ENCODE measurements at regions not wholly inside any gene's neighbourhood (a gene's known extent, or its start where the extent isn't known, plus 50 kb on each side); places are given as distances from the start of the nearest gene placed in this dataset.

DNA sequence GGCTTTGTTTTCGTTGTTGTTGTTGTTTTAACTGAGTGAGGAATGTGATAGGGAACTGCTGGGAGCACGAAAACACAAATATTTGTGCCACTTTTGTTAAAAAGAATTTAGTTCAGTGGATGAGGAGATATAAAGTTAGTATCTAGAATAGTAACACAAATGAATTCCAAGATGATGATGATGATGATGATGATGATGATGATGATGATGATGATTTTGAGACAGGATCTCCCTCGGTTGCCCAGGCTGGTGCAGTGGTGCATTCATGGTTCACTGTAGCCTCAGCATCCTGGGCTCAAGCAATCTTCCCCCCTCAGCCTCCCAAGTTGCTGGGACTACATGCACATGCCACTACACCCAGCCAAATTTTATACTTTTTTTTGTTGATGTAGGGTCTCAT, 223.7 kb downstream of the DSEL start (continued):
- TF ChIP-seq, protein P1, sequence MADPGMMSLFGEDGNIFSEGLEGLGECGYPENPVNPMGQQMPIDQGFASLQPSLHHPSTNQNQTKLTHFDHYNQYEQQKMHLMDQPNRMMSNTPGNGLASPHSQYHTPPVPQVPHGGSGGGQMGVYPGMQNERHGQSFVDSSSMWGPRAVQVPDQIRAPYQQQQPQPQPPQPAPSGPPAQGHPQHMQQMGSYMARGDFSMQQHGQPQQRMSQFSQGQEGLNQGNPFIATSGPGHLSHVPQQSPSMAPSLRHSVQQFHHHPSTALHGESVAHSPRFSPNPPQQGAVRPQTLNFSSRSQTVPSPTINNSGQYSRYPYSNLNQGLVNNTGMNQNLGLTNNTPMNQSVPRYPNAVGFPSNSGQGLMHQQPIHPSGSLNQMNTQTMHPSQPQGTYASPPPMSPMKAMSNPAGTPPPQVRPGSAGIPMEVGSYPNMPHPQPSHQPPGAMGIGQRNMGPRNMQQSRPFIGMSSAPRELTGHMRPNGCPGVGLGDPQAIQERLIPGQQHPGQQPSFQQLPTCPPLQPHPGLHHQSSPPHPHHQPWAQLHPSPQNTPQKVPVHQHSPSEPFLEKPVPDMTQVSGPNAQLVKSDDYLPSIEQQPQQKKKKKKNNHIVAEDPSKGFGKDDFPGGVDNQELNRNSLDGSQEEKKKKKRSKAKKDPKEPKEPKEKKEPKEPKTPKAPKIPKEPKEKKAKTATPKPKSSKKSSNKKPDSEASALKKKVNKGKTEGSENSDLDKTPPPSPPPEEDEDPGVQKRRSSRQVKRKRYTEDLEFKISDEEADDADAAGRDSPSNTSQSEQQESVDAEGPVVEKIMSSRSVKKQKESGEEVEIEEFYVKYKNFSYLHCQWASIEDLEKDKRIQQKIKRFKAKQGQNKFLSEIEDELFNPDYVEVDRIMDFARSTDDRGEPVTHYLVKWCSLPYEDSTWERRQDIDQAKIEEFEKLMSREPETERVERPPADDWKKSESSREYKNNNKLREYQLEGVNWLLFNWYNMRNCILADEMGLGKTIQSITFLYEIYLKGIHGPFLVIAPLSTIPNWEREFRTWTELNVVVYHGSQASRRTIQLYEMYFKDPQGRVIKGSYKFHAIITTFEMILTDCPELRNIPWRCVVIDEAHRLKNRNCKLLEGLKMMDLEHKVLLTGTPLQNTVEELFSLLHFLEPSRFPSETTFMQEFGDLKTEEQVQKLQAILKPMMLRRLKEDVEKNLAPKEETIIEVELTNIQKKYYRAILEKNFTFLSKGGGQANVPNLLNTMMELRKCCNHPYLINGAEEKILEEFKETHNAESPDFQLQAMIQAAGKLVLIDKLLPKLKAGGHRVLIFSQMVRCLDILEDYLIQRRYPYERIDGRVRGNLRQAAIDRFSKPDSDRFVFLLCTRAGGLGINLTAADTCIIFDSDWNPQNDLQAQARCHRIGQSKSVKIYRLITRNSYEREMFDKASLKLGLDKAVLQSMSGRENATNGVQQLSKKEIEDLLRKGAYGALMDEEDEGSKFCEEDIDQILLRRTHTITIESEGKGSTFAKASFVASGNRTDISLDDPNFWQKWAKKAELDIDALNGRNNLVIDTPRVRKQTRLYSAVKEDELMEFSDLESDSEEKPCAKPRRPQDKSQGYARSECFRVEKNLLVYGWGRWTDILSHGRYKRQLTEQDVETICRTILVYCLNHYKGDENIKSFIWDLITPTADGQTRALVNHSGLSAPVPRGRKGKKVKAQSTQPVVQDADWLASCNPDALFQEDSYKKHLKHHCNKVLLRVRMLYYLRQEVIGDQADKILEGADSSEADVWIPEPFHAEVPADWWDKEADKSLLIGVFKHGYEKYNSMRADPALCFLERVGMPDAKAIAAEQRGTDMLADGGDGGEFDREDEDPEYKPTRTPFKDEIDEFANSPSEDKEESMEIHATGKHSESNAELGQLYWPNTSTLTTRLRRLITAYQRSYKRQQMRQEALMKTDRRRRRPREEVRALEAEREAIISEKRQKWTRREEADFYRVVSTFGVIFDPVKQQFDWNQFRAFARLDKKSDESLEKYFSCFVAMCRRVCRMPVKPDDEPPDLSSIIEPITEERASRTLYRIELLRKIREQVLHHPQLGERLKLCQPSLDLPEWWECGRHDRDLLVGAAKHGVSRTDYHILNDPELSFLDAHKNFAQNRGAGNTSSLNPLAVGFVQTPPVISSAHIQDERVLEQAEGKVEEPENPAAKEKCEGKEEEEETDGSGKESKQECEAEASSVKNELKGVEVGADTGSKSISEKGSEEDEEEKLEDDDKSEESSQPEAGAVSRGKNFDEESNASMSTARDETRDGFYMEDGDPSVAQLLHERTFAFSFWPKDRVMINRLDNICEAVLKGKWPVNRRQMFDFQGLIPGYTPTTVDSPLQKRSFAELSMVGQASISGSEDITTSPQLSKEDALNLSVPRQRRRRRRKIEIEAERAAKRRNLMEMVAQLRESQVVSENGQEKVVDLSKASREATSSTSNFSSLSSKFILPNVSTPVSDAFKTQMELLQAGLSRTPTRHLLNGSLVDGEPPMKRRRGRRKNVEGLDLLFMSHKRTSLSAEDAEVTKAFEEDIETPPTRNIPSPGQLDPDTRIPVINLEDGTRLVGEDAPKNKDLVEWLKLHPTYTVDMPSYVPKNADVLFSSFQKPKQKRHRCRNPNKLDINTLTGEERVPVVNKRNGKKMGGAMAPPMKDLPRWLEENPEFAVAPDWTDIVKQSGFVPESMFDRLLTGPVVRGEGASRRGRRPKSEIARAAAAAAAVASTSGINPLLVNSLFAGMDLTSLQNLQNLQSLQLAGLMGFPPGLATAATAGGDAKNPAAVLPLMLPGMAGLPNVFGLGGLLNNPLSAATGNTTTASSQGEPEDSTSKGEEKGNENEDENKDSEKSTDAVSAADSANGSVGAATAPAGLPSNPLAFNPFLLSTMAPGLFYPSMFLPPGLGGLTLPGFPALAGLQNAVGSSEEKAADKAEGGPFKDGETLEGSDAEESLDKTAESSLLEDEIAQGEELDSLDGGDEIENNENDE (IDR thresholded peaks at IDR 0.05; ENCODE audit: insufficient replicate concordance, low read length): no peak
- no peak for TF ChIP-seq JUND (IDR thresholded peaks at IDR 0.05; ENCODE audit: low read length)

Data from H1 (cell line).